Epithelial cell of esophagus (primary cell): ENCODE measurements at regions not wholly inside any gene's neighbourhood (a gene's known extent, or its start where the extent isn't known, plus 50 kb on each side); places are given as distances from the start of the nearest gene placed in this dataset.
"Not testable (repeated sequence)": the region's sequence is repeated elsewhere in the genome, so short reads cannot be mapped to it uniquely, and the experiment has no call there.

Source experiments
- DNase-seq: peaks from one replicate; pipeline ENCODE4 v3.0.0; 2010; ENCODE audit warnings: low read depth
- H3K4me3 ChIP-seq: 2 replicates; pipeline ENCODE4 v1.5.1; 2011; ENCODE audit warnings: mild to moderate bottlenecking, low read length, control low read depth
- CTCF ChIP-seq: IDR thresholded peaks from 2 replicates; pipeline ENCODE4 v1.5.1; 2011; ENCODE audit warnings: low read depth, mild to moderate bottlenecking, low read length, control low read depth, inconsistent platforms; ENCODE audit not compliant: insufficient read depth; ENCODE audit errors: missing control alignments

DNA sequence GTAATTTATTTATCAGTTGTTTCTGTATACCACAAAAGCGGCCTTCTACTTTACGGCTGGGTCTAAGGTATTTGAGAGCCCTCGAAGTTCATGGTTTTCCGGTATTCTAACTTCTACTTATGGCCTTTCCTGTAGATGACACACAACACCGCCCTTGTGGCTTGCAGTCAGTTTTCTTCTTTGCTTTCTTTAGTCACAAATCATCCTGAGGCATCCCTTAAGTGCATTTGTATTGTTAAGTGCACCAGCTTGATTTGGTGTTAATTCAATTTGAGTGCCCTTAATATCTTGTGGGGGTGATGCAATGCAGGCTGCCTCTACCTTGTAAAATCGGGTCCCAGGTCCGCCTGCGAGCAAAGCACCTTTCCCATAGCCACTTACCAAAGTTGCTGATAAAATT lies 511.9 kb downstream of the CCDC171 start:
- no peak overlapping the region for H3K4me3 ChIP-seq
- DNase-seq, result no peak
- TF ChIP-seq CTCF, result no peak

DNA sequence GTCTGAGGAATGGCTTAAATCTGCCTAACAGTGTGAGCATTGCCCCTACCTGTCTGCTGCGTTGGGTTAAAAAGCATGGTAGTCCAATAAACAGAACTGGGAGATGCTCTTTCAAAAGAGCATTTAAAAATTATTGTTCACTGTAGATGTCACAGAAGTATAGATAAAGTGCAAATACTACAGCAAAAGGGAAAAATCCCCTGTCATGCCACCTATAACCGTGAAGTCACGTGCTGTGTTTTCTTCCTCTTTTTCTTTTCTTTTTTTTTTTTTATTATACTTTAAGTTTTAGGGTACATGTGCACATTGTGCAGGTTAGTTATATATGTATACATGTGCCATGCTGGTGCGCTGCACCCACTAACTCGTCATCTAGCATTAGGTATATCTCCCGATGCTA lies 513.4 kb downstream of the CCDC171 start:
- DNase-seq, H3K4me3 ChIP-seq: not testable (repeated sequence)

GRCh38 chr9:16068476-16068875 lies 515.6 kb downstream of the CCDC171 start:
- no peak for DNase-seq
- H3K4me3 ChIP-seq, result no peak overlapping the region
- TF ChIP-seq CTCF, result no peak

DNA sequence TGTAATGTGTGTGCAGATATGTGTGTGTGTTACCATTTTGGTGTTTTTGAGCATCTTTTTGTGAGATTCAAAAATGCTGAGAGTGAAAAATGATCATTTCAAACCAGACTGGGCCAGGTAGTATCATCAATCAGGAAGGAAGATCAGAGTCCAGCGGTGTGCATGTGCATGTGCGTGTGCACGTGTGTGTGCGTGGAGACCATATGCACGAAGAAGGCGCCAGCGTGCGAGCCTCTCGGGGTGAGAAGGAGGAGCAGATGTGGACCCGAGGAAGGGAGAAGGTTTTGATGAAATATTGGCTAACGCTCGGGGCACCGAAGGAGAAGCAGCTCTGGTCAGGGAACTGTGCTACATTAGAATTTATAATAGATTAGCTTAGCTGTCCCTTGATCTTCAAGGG lies 516.4 kb downstream of the CCDC171 start:
- no peak for DNase-seq
- no peak overlapping the region for H3K4me3 ChIP-seq
- no peak for TF ChIP-seq CTCF

DNA sequence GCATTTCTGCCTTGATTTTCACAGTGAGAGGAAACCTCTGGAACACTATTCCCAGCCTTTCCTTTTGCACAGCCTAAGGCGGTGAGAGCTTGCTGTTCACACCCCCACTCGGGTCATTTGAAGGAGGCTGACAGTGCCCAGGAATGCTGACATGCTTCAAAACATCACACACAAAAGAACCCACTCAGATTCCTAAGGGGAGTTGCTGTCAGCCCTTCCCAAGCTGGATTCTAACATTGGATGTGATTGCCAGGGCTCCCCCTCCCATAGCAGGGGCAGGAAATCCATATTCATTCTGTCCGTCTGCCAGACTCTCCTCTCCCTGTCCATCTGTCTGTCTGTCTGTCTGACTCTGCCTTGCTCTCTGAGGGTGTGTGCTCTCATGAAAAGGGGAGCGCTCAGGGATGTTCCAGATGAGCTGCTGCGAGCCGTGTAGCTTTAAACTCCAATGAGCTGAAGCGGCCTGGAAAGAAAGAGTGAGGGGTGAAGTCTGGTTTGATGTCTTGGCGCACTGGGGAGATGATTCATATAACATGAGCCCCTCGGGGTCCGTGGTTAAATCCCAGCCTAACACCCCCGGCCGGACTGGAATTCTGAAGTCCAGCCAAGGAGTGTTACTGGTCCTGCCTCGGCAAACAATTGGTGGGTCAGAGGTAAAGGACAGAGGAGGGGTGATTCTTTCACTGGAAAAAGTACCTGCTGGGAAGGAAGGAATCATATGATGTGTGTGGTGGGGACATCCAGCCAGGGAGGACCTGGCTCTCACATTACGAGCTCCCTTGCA lies 517.0 kb downstream of the CCDC171 start:
- no peak overlapping the region for H3K4me3 ChIP-seq
- TF ChIP-seq CTCF, result no peak

DNA sequence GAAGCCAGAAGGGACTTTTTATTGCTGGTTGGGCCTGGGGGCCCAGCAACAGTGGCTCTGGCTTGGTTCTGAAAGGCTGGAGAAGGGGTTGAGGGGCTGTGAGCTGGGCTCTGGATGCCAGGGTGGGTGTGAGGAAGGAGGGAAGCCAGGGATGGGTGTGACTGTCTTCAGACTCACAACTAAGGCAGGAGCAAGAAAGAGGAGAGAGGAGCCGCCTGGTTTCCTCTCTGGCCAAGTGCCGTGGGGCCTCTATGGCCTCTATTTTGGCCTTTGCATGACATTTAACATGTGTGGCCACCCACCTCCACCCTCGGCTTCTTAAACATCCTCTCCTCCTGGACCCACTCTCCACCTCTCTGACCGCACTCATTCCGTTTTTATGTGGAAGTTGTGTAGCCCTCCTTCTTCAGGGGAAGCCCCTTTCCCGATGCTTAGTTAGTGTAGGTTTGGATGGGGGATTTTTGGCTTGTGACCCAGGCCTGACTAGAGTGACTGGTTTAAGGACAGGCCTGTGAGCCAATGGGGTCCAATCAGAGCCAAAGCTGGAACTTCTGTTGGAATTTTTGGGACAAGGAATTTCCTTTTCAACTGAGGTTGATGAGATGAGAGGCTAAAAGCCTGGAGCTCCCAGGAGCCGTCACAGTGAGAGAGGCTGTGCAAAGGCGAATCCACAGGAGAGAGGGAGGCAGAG lies 517.8 kb downstream of the CCDC171 start:
- no peak for DNase-seq
- H3K4me3 ChIP-seq, result no peak overlapping the region
- no peak for TF ChIP-seq CTCF

More for the DNA sequence above, 517.0 kb downstream of the CCDC171 start:
- DNase-seq, result no peak

DNA sequence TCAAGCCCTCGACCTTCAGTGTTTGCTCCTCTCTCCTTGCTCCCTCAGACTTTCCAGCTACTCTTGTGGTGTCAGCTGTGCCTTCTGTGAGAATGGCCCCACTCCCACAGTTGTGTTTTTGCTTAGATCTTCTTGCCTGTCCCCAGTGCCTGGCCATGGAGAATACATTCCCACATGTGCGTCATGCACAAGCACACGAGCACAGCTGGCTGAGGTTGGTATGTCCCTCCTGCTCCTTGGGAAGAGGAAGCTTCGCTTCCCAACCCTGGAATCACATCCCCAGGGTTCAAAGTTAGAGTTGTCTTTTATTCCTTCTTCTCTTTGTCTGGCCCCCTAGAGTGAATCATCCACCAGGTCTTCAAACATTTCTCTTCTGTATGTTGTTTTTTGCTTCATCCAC lies 518.6 kb downstream of the CCDC171 start:
- TF ChIP-seq CTCF, result no peak
- H3K4me3 ChIP-seq, result no peak overlapping the region
- DNase-seq, result no peak
